CD4-positive, alpha-beta T cell (primary cell): ENCODE measurements at regions not wholly inside any gene's neighbourhood (a gene's known extent, or its start where the extent isn't known, plus 50 kb on each side); places are given as distances from the start of the nearest gene placed in this dataset.

Experiments
- ATAC-seq: fragments of 200-7000 bp; cut with Tn5 transposase; one replicate; pipeline ENCODE4 v1.10.0; 2022; ENCODE audit warnings: mild to moderate bottlenecking; ENCODE audit not compliant: poor library complexity
- CTCF ChIA-PET: fragments of 350-600 bp; sonication (Branson Sonifier 250); formaldehyde crosslinking; loops from one replicate; lab custom pipeline; 2021; ENCODE audit warnings: antibody characterized with exemption, inconsistent platforms; lab: Charles Lee
- POLR2A ChIA-PET: fragments of 350-600 bp; sonication (Branson Sonifier 250); formaldehyde crosslinking; loops from one replicate; lab custom pipeline; 2021; ENCODE audit warnings: antibody characterized with exemption, inconsistent platforms; lab: Charles Lee
- DNase-seq, 14 experiments: peaks; one replicate each; pipeline ENCODE4 v3.0.0-alpha.2; 2013 to 2020; ENCODE audit warnings: mixed read lengths in 2 of 14
- H3K27ac ChIP-seq, 2 donors: one replicate each; pipeline versions ENCODE4 v1.5.1 to v1.7.0; 2013; ENCODE audit warnings: low read length in 2 of 2, low read depth in 1 of 2, mild to moderate bottlenecking in 1 of 2
- H3K27me3 ChIP-seq, 2 experiments: 1 replicate in 1 of 2; 2 replicates in 1 of 2; pipeline versions ENCODE4 v1.6.1 to v1.7.0; 2013; ENCODE audit warnings: low read length in 2 of 2, control low read depth in 1 of 2, mild to moderate bottlenecking in 1 of 2, moderate library complexity in 1 of 2; ENCODE audit not compliant: insufficient read depth in 2 of 2, control insufficient read depth in 1 of 2
- H3K36me3 ChIP-seq: one replicate; pipeline ENCODE4 v1.6.1; 2013; ENCODE audit warnings: low read length, control low read depth; ENCODE audit not compliant: insufficient read depth
- H3K4me1 ChIP-seq: one replicate; pipeline ENCODE4 v1.6.1; 2013; ENCODE audit warnings: low read length, control low read depth; ENCODE audit not compliant: insufficient read depth
- H3K4me3 ChIP-seq: one replicate; pipeline ENCODE4 v1.5.1; 2013; ENCODE audit warnings: mild to moderate bottlenecking, low read length, moderate library complexity
- H3K9me3 ChIP-seq, 2 experiments: 1 replicate in 1 of 2; 2 replicates in 1 of 2; pipeline versions ENCODE4 v1.6.1 to v1.7.0; 2013; ENCODE audit warnings: low read length in 2 of 2, mild to moderate bottlenecking in 2 of 2, control low read depth in 1 of 2, moderate library complexity in 1 of 2; ENCODE audit not compliant: control insufficient read depth in 1 of 2, insufficient read depth in 1 of 2
- H3K27ac Mint-ChIP-seq: one replicate; pipeline ENCODE4 v1.8.0; 2020; ENCODE audit warnings: mixed read lengths
- H3K27me3 Mint-ChIP-seq: one replicate; pipeline ENCODE4 v1.8.0; 2021; ENCODE audit warnings: mixed read lengths
- H3K36me3 Mint-ChIP-seq: one replicate; pipeline ENCODE4 v1.8.0; 2021; ENCODE audit warnings: low read depth, mixed read lengths
- H3K4me1 Mint-ChIP-seq: one replicate; pipeline ENCODE4 v1.8.0; 2021; ENCODE audit warnings: low read depth, mixed read lengths
- H3K4me3 Mint-ChIP-seq: one replicate; pipeline ENCODE4 v1.8.0; 2020; ENCODE audit warnings: mild to moderate bottlenecking, mixed read lengths
- H3K9me3 Mint-ChIP-seq: one replicate; pipeline ENCODE4 v1.8.0; 2020; ENCODE audit warnings: mixed read lengths
- intact Hi-C, 2 experiments: fragments of 100-400 bp; cut with DNase I in 1 of 2; cut with micrococcal nuclease in 1 of 2; formaldehyde crosslinking; loops; one replicate each; pipeline versions ENCODE4 v1.15.1 to v1.9.0; 2023 to 2025; cut with DNase I, micrococcal nuclease
- TF ChIP-seq, protein P1 (sequence below): fragments of 200-600 bp; IDR thresholded peaks from one replicate; pipeline ENCODE4 v1.8.0; 2022; ENCODE audit warnings: antibody characterized with exemption, mild to moderate bottlenecking

DNA sequence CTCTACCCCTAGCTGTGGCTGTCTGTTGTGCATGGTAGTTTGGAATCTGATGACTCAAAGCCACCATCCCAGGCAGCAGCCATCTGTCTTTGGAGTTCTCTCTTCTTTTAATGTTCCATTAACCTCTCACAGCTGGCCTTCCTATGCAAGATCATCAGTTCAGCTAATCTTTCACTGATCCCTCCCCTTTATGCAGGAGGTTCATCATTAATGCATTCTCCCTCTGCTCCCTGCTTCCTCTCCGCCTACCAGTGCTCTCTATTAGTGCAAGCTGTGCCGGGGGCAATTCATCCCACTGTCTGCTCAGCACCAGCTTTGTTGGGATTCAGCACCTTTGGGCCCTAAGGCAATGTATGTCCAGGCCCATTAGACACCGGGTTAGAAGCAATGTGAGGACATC, 413.0 kb upstream of the LRRC4C start:
- Mint-ChIP-seq H3K27ac (no peak overlapping the region), H3K4me1 (no peaks in the 10 kb centered on the region), H3K27me3 (no peaks in the 10 kb centered on the region), H3K4me3 (no peak overlapping the region), H3K36me3 (no peaks in the 10 kb centered on the region), H3K9me3 (peaks cover 11% of the 10 kb centered on the region)
- ChIA-PET CTCF (no interaction called here), POLR2A (no interaction called here)
- Histone ChIP-seq H3K4me1 (no peaks in the 10 kb centered on the region), H3K36me3 (no peaks in the 10 kb centered on the region), H3K4me3 (no peak overlapping the region), H3K27me3 (no peaks in the 10 kb centered on the region), H3K27ac (no peak overlapping the region), H3K9me3 (no peaks in the 10 kb centered on the region)
- TF ChIP-seq, protein P1, sequence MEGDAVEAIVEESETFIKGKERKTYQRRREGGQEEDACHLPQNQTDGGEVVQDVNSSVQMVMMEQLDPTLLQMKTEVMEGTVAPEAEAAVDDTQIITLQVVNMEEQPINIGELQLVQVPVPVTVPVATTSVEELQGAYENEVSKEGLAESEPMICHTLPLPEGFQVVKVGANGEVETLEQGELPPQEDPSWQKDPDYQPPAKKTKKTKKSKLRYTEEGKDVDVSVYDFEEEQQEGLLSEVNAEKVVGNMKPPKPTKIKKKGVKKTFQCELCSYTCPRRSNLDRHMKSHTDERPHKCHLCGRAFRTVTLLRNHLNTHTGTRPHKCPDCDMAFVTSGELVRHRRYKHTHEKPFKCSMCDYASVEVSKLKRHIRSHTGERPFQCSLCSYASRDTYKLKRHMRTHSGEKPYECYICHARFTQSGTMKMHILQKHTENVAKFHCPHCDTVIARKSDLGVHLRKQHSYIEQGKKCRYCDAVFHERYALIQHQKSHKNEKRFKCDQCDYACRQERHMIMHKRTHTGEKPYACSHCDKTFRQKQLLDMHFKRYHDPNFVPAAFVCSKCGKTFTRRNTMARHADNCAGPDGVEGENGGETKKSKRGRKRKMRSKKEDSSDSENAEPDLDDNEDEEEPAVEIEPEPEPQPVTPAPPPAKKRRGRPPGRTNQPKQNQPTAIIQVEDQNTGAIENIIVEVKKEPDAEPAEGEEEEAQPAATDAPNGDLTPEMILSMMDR, result no peak
- intact Hi-C loops, result no loop called here
- ATAC-seq, result no peak
- DNase-seq, result no peak

DNA sequence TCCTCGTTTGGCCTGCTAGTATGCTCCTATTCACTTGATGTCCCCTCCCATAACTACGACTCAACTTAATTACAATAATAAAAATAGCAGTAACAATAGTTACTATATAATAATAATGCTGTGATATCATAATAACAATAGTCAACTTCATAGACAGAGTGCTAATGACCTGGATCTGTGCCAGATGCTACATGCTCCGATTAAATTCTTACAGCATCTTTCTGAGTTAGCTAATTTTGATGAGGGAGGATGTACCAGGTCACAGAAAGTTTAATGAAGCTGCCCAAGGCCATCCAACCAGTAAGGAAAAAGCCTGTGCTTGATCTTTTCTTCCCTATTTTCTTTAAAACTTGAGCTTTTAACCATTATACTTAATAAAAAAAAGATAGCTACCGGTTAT, 413.4 kb upstream of the LRRC4C start:
- Mint-ChIP-seq H3K27me3 (no peaks in the 10 kb centered on the region), H3K9me3 (peaks cover 14% of the 10 kb centered on the region), H3K4me1 (no peaks in the 10 kb centered on the region), H3K36me3 (no peaks in the 10 kb centered on the region), H3K27ac (no peak overlapping the region), H3K4me3 (no peak overlapping the region)
- Histone ChIP-seq H3K27me3 (no peaks in the 10 kb centered on the region), H3K4me1 (no peaks in the 10 kb centered on the region), H3K4me3 (no peak overlapping the region), H3K27ac (no peak overlapping the region), H3K36me3 (no peaks in the 10 kb centered on the region), H3K9me3 (no peaks in the 10 kb centered on the region)
- ATAC-seq, result no peak
- ChIA-PET CTCF (no interaction called here), POLR2A (no interaction called here)
- intact Hi-C loops, result no loop called here
- no peak for DNase-seq
- TF ChIP-seq, protein P1, result no peak

DNA sequence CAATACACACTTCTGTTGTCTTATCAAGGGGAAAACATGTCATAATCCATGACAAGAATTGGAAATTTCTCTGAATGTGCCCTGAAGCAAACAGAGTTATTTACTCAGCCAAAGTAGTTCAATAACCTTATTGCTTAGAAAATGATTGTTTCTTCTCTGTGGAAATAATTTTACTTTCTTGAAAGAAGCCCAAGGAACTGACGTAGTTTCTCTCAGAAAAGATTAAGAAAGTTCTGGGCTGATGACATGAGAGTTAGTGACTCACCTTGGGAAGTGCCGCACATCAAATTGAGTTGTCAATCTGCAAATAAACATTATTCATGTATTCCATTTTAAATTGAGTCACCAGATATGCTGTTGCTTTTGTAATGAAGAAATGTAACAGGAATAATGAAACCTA, 418.6 kb upstream of the LRRC4C start:
- intact Hi-C loops, result no loop called here
- no peaks in the 10 kb centered on the region for H3K4me1 Mint-ChIP-seq
- DNase-seq, result no peak
- no peaks in the 10 kb centered on the region for H3K27me3 Mint-ChIP-seq
- no peaks in the 10 kb centered on the region for H3K36me3 ChIP-seq
- no peak overlapping the region for H3K4me3 Mint-ChIP-seq
- no peaks in the 10 kb centered on the region for H3K27me3 ChIP-seq
- no peak for ATAC-seq
- H3K4me1 ChIP-seq, result no peaks in the 10 kb centered on the region
- peaks cover 2 to 5% of the 10 kb centered on the region in 2 experiments for H3K9me3 ChIP-seq
- no peak overlapping the region for H3K27ac Mint-ChIP-seq
- no peak overlapping the region for H3K27ac ChIP-seq
- no peaks in the 10 kb centered on the region for H3K36me3 Mint-ChIP-seq
- TF ChIP-seq, protein P1, result no peak
- peaks cover 14% of the 10 kb centered on the region for H3K9me3 Mint-ChIP-seq
- POLR2A ChIA-PET, result no interaction called here
- CTCF ChIA-PET, result no interaction called here
- H3K4me3 ChIP-seq, result no peak overlapping the region
